Endothelial cell of umbilical vein (primary cell): ENCODE measurements at regions not wholly inside any gene's neighbourhood (a gene's known extent, or its start where the extent isn't known, plus 50 kb on each side); places are given as distances from the start of the nearest gene placed in this dataset.

Experiments used
- BruUV-seq: library from RNA; stranded (reverse); fragments of 400-500 nt; replicated peaks from 2 replicates; lab custom pipeline; 2021; lab: Mats Ljungman, UMichigan
- CTCF ChIA-PET: fragments of 300-600, 350-600 bp; sonication (Branson Sonifier 250); formaldehyde crosslinking; loops from one replicate; lab custom pipeline; 2021; ENCODE audit warnings: antibody characterized with exemption, inconsistent platforms; lab: Charles Lee
- POLR2A ChIA-PET: fragments of 300-600, 350-600 bp; sonication (Branson Sonifier 250); formaldehyde crosslinking; loops from one replicate; lab custom pipeline; 2021; ENCODE audit warnings: antibody characterized with exemption, inconsistent platforms; lab: Charles Lee
- DNase-seq: peaks from one replicate; pipeline ENCODE4 v3.0.0-alpha.2; 2011; ENCODE audit warnings: low read depth, low spot score
- FAIRE-seq: peaks from 2 replicates; lab custom pipeline; 2011; peaks lifted over from hg19 to GRCh38; lab: Jason Lieb, UNC
- H2AFZ ChIP-seq: 2 replicates; pipeline ENCODE4 v1.6.0; 2012; ENCODE audit warnings: low read depth, low read length, control low read depth, inconsistent platforms
- H3K27ac ChIP-seq: 2 replicates; pipeline ENCODE4 v1.5.1; 2011; ENCODE audit warnings: low read depth, mild to moderate bottlenecking, control low read depth, low read length, moderate library complexity; ENCODE audit not compliant: insufficient read depth
- H3K27me3 ChIP-seq, 2 experiments: 2 replicates each; pipeline versions ENCODE4 v1.6.0 to v1.6.1; 2011; ENCODE audit warnings: low read length in 2 of 2, mixed read lengths in 1 of 2; ENCODE audit not compliant: control insufficient read depth in 2 of 2, insufficient read depth in 2 of 2
- H3K36me3 ChIP-seq, 2 experiments: 2 replicates in 1 of 2; 3 replicates in 1 of 2; pipeline ENCODE4 v1.5.1; 2011; ENCODE audit warnings: low read length in 2 of 2, mild to moderate bottlenecking in 1 of 2, moderate library complexity in 1 of 2; ENCODE audit not compliant: control insufficient read depth in 2 of 2, insufficient read depth in 2 of 2; ENCODE audit errors: extremely low read depth in 1 of 2
- H3K4me1 ChIP-seq: 3 replicates; pipeline ENCODE4 v1.5.1; 2011; ENCODE audit warnings: mild to moderate bottlenecking, low read length; ENCODE audit not compliant: control insufficient read depth, insufficient read depth; ENCODE audit errors: extremely low read depth
- H3K4me2 ChIP-seq: 2 replicates; pipeline ENCODE4 v1.6.1; 2011; ENCODE audit warnings: low read length, control low read depth, mixed read lengths; ENCODE audit not compliant: insufficient read depth
- H3K4me3 ChIP-seq, 3 experiments: fragments of 200-600 bp in 1 of 3; sonication (generic), shearing (Covaris generic) in 1 of 3; replicated peaks in 1 of 3; 2 replicates each; pipeline ENCODE4 v1.5.1; 2011 to 2016; ENCODE audit warnings: control low read depth in 3 of 3, low read length in 3 of 3, mild to moderate bottlenecking in 2 of 3, inconsistent platforms in 1 of 3, low read depth in 1 of 3, moderate library complexity in 1 of 3; ENCODE audit not compliant: insufficient read depth in 1 of 3
- H3K79me2 ChIP-seq: 2 replicates; pipeline ENCODE4 v1.6.0; 2012; ENCODE audit warnings: low read length, inconsistent platforms; ENCODE audit not compliant: control insufficient read depth, insufficient read depth
- H3K9ac ChIP-seq: replicated peaks from 2 replicates; pipeline ENCODE3; 2011; ENCODE audit warnings: low read length, control low read depth; ENCODE audit not compliant: insufficient read depth; ENCODE audit errors: extremely low read depth
- H3K9me1 ChIP-seq: replicated peaks from 3 replicates; pipeline ENCODE4 v1.6.0; 2011; ENCODE audit warnings: mild to moderate bottlenecking, low read length; ENCODE audit not compliant: control insufficient read depth, insufficient read depth; ENCODE audit errors: extremely low read depth
- H3K9me3 ChIP-seq: replicated peaks from 2 replicates; pipeline ENCODE4 v1.5.1; 2012; ENCODE audit warnings: low read length, inconsistent platforms; ENCODE audit not compliant: control insufficient read depth, insufficient read depth
- H4K20me1 ChIP-seq: replicated peaks from 2 replicates; pipeline ENCODE3; 2011; ENCODE audit warnings: mild to moderate bottlenecking, low read length; ENCODE audit not compliant: control insufficient read depth, insufficient read depth; ENCODE audit errors: extremely low read depth
- EZH2 ChIP-seq: IDR thresholded peaks from 2 replicates; pipeline ENCODE4 v1.6.1; 2012; ENCODE audit warnings: borderline replicate concordance, low read depth, mild to moderate bottlenecking, moderate library complexity, low read length, inconsistent platforms; ENCODE audit not compliant: severe bottlenecking
- FOS ChIP-seq: IDR thresholded peaks from 2 replicates; pipeline ENCODE4 v1.6.1; 2011; ENCODE audit warnings: mild to moderate bottlenecking, low read length, moderate library complexity, borderline replicate concordance; ENCODE audit not compliant: insufficient read depth
- GATA2 ChIP-seq: IDR thresholded peaks from 2 replicates; pipeline ENCODE4 v1.7.0; 2011; ENCODE audit warnings: low read depth, mild to moderate bottlenecking, moderate library complexity, mixed read lengths, low read length; ENCODE audit not compliant: insufficient read length, insufficient read depth
- JUN ChIP-seq: IDR thresholded peaks from 2 replicates; pipeline ENCODE4 v1.6.1; 2011; ENCODE audit warnings: borderline replicate concordance, low read depth; ENCODE audit not compliant: insufficient read length, insufficient read depth
- MYC ChIP-seq: IDR thresholded peaks from one replicate; pipeline ENCODE4 v1.6.1; 2011; ENCODE audit warnings: mild to moderate bottlenecking, low read depth, low read length
- POLR2A ChIP-seq: IDR thresholded peaks from 2 replicates; pipeline ENCODE4 v1.6.1; 2012; ENCODE audit warnings: low read depth, mild to moderate bottlenecking, control low read depth, low read length
- POLR2AphosphoS5 ChIP-seq: IDR thresholded peaks from 2 replicates; pipeline ENCODE4 v1.6.1; 2012; ENCODE audit warnings: low read depth, mild to moderate bottlenecking, control low read depth, low read length, moderate library complexity; ENCODE audit not compliant: insufficient read depth
- dilution Hi-C: fragments of 300-500 bp; cut with MboI; formaldehyde crosslinking; loops from one replicate; pipeline ENCODE4 v1.15.0; 2019; ENCODE audit warnings: low sequenced_read_pairs; ENCODE audit not compliant: extremely low pct_ligation_motif_present
- intact Hi-C: fragments of 100-400 bp; cut with micrococcal nuclease; formaldehyde crosslinking; loops from one replicate; pipeline ENCODE4 v1.10.0; 2022
- TF ChIP-seq, protein P1 (sequence below), 2 donors: IDR thresholded peaks; 1 replicate in 1 of 2; 2 replicates in 1 of 2; pipeline ENCODE4 v1.5.1; 2011; ENCODE audit warnings: low read length in 2 of 2, mild to moderate bottlenecking in 2 of 2, moderate library complexity in 2 of 2, control low read depth in 1 of 2, inconsistent platforms in 1 of 2, low read depth in 1 of 2; ENCODE audit not compliant: insufficient read depth in 1 of 2; ENCODE audit errors: extremely low read depth in 1 of 2

DNA sequence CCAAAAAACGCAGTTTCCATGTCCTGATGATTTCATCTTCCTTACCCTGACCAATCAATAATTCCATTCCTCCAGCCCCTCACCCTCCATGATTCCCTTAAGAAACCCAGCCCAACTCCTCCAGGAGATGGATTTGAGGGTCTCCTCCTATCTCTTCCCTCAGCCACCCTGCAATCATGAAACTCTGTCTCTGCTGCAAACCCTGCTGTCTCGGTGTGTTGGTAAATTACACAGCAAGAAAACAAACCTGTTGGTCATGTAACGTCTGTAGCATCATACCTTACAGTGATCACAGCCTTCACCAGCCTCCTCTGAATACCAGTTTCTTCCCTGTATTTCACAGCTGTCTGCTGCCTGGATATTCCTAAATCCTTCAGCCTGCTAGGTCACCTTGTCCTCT is 300.7 kb upstream of the NEBL start:
- dilution Hi-C loops (no loop called here), intact Hi-C loops (no loop called here)
- Histone ChIP-seq H3K27ac (no peak overlapping the region), H3K9me3 (no peaks in the 10 kb centered on the region), H3K4me3 (no peak overlapping the region), H3K9ac (no peak overlapping the region), H3K27me3 (peaks cover 0 to 1% of the 10 kb centered on the region in 2 experiments), H3K4me1 (no peaks in the 10 kb centered on the region), H3K36me3 (no peaks in the 10 kb centered on the region), H3K4me2 (no peak overlapping the region), H3K9me1 (no peaks in the 10 kb centered on the region), H3K79me2 (no peaks in the 10 kb centered on the region), H4K20me1 (no peaks in the 10 kb centered on the region), H2AFZ (no peak overlapping the region)
- DNase-seq (no peak), FAIRE-seq (no peak)
- TF ChIP-seq POLR2AphosphoS5 (no peak), EZH2 (no peak), POLR2A (no peak), FOS (no peak), GATA2 (no peak), JUN (no peak), MYC (no peak)
- TF ChIP-seq, protein P1, sequence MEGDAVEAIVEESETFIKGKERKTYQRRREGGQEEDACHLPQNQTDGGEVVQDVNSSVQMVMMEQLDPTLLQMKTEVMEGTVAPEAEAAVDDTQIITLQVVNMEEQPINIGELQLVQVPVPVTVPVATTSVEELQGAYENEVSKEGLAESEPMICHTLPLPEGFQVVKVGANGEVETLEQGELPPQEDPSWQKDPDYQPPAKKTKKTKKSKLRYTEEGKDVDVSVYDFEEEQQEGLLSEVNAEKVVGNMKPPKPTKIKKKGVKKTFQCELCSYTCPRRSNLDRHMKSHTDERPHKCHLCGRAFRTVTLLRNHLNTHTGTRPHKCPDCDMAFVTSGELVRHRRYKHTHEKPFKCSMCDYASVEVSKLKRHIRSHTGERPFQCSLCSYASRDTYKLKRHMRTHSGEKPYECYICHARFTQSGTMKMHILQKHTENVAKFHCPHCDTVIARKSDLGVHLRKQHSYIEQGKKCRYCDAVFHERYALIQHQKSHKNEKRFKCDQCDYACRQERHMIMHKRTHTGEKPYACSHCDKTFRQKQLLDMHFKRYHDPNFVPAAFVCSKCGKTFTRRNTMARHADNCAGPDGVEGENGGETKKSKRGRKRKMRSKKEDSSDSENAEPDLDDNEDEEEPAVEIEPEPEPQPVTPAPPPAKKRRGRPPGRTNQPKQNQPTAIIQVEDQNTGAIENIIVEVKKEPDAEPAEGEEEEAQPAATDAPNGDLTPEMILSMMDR (IDR thresholded peaks at IDR 0.05; ENCODE audit: extremely low read depth in 1 of 2, insufficient read depth in 1 of 2, low read depth in 1 of 2, low read length in 2 of 2), result no peak
- ChIA-PET POLR2A (no interaction called here), CTCF (interaction anchor here (1.7 kb wide), 1 partner anchor 20 kb away, joined by 4 read pairs; no protein-coding TSS in a partner anchor)
- no TSS peak for BruUV-seq
